GM12865 (cell line): ENCODE measurements at regions not wholly inside any gene's neighbourhood (a gene's known extent, or its start where the extent isn't known, plus 50 kb on each side); places are given as distances from the start of the nearest gene placed in this dataset.

Experiments
- DNase-seq: peaks from one replicate; pipeline ENCODE4 v3.0.0; 2010; ENCODE audit warnings: low read depth
- H3K4me3 ChIP-seq: 2 replicates; pipeline ENCODE4 v1.5.1; 2011; ENCODE audit warnings: mild to moderate bottlenecking, low read depth, low read length, control low read depth
- CTCF ChIP-seq: IDR thresholded peaks from 2 replicates; pipeline ENCODE4 v1.5.1; 2011; ENCODE audit warnings: low read length, control low read depth, low read depth, inconsistent platforms; ENCODE audit not compliant: insufficient read depth; ENCODE audit errors: missing control alignments

- no peak for TF ChIP-seq CTCF
- no peak overlapping the region for H3K4me3 ChIP-seq
- DNase-seq, result no peak
Observed at GRCh38 chr5:63894690-63895089, 67.6 kb downstream of the HTR1A start.

- DNase-seq, result no peak
- TF ChIP-seq CTCF, result no peak
- H3K4me3 ChIP-seq, result no peak overlapping the region
Observed at GRCh38 chr5:63878788-63879187, 83.5 kb downstream of the HTR1A start.

- H3K4me3 ChIP-seq, result no peak overlapping the region
- TF ChIP-seq CTCF, result no peak
- no peak for DNase-seq
Observed at GRCh38 chr5:63877961-63878360, 84.3 kb downstream of the HTR1A start.

GRCh38 chr5:63860379-63860778 lies 101.9 kb downstream of the HTR1A start:
- no peak for TF ChIP-seq CTCF
- no peak for DNase-seq
- no peak overlapping the region for H3K4me3 ChIP-seq

DNA sequence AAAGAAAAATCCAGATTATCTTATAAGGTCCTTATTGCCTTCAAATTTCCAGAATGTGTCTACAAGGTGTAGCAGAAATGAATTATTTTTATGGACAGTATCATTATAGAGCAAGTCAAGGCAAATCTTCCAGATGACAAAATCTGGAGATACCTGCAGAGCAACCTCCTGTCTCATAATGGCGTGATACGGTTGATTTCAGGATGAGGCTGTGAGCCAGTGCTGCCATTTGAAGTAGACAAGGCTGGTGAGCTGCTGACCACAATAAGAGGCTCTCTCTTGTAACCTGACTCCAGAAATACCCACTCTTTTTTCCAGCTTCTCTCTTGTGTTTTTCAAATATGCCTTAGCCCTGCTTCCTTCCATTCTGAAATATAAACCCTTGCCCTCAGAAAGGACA lies 108.2 kb downstream of the HTR1A start:
- no peak for DNase-seq
- TF ChIP-seq CTCF, result no peak
- no peak overlapping the region for H3K4me3 ChIP-seq

DNA sequence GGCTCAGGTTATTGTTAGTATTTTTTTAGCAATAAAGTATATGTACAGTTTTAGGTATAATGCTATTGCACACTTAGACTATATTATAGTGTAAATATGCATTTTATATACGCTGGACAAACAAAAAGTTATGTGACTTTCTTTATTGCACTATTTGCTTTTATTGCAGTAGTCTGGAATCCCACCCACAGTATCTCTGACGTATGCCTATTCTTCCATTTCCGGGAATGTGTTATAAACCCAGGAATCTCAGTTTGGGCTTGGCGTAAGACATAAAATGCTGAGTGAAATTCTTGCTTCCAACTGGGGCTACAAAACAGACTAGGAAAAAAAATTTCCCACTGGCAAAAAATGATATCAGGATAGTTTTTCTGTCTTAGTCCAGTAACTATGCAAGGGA lies 119.1 kb downstream of the HTR1A start:
- no peak overlapping the region for H3K4me3 ChIP-seq
- TF ChIP-seq CTCF, result no peak
- DNase-seq, result no peak

DNA sequence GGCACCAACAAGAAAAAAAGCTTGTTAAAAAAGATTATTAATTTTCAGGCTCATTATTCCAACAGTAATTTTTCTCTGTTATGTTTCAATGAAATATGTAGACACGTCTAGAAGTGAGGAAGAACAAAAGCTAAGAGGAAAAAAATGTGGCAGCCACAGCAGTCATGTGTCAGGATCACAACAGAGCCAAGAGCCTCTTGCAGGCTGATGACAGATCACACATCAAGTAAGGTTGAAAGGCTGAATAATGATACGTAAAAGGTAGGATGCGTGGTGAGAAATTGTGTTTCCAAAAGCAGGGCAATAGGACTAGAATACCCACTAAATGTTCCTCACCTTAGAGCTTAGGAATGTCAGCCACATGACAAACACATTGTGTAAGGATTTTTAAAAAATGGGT lies 124.8 kb downstream of the HTR1A start:
- no peak for DNase-seq
- no peak overlapping the region for H3K4me3 ChIP-seq
- TF ChIP-seq CTCF, result no peak
